ENCODE measurements at regions not wholly inside any gene's neighbourhood (a gene's known extent, or its start where the extent isn't known, plus 50 kb on each side); places are given as distances from the start of the nearest gene placed in this dataset.

DNA sequence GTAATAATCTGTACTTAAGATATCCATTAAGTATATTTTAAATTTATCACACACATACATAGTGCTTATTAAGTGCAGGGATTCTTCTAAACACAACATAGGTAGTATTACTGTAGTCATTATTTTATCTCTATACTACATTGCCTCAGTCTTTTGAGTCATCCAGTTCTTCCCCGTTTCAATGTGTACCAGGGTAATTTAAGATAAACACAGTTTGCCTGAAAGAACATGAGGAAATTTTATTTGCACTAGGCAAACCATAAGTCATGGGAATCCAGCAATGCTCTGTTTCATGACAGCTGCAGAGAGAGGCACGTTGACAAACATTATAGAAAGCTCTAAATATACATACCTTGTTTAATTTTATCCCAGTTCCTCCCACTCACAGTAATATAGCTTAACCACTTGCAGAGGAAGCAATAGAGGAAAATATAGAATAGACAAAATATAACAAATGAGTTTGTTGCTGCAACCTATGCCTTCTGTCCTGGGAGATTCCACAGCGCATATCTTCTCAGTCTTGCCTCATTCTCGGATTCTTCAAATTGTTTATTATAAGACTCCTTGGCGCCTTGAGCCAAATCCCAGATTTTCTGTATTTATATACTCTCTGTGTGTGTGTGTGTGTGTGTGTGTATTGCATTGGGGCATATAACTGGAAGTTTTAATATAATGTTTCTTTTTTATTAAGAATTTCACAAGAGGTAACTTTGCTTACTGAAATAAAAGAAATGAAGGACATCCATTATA, 258.6 kb downstream of the FAM133A start:
- TF ChIP-seq, protein P1, sequence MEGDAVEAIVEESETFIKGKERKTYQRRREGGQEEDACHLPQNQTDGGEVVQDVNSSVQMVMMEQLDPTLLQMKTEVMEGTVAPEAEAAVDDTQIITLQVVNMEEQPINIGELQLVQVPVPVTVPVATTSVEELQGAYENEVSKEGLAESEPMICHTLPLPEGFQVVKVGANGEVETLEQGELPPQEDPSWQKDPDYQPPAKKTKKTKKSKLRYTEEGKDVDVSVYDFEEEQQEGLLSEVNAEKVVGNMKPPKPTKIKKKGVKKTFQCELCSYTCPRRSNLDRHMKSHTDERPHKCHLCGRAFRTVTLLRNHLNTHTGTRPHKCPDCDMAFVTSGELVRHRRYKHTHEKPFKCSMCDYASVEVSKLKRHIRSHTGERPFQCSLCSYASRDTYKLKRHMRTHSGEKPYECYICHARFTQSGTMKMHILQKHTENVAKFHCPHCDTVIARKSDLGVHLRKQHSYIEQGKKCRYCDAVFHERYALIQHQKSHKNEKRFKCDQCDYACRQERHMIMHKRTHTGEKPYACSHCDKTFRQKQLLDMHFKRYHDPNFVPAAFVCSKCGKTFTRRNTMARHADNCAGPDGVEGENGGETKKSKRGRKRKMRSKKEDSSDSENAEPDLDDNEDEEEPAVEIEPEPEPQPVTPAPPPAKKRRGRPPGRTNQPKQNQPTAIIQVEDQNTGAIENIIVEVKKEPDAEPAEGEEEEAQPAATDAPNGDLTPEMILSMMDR (IDR thresholded peaks at IDR 0.05): no peak
- no peak for TF ChIP-seq POLR2A (IDR thresholded peaks at IDR 0.05)
